ENCODE measurements at regions not wholly inside any gene's neighbourhood (a gene's known extent, or its start where the extent isn't known, plus 50 kb on each side); places are given as distances from the start of the nearest gene placed in this dataset.

GRCh38 chr11:128391811-128392210 lies 195.5 kb downstream of the ETS1 start:
- Mint-ChIP-seq H3K27ac (ENCODE audit: unreplicated experiment) (no peak overlapping the region), H3K36me3 (ENCODE audit: low read depth) (no peaks in the 10 kb centered on the region), H3K27me3 (ENCODE audit: low read depth) (no peaks in the 10 kb centered on the region), H3K4me3 (no peak overlapping the region), H3K4me1 (peaks cover 34% of the 10 kb centered on the region), H3K9me3 (peaks cover 3% of the 10 kb centered on the region)
- no peak for TF ChIP-seq CTCF (conservative IDR thresholded peaks at IDR 0.05)
- DNase-seq (ENCODE audit: low read depth, low spot score) = no peak

GRCh38 chr11:128390246-128390645 lies 197.1 kb downstream of the ETS1 start:
- Mint-ChIP-seq H3K9me3 (no peaks in the 10 kb centered on the region), H3K27me3 (ENCODE audit: low read depth) (no peaks in the 10 kb centered on the region), H3K4me3 (no peak overlapping the region), H3K27ac (ENCODE audit: unreplicated experiment) (no peak overlapping the region), H3K36me3 (ENCODE audit: low read depth) (no peaks in the 10 kb centered on the region), H3K4me1 (peaks cover 34% of the 10 kb centered on the region)
- TF ChIP-seq CTCF (conservative IDR thresholded peaks at IDR 0.05) = no peak
- DNase-seq (ENCODE audit: low read depth, low spot score) = no peak

GRCh38 chr11:128389461-128389976 lies 197.8 kb downstream of the ETS1 start:
- Mint-ChIP-seq H3K27ac (ENCODE audit: unreplicated experiment) (peak overlapping the region; percentile 72), H3K4me3 (peak overlapping the region; percentile 9), H3K36me3 (ENCODE audit: low read depth) (no peaks in the 10 kb centered on the region), H3K9me3 (no peaks in the 10 kb centered on the region), H3K4me1 (peaks cover 34% of the 10 kb centered on the region), H3K27me3 (ENCODE audit: low read depth) (no peaks in the 10 kb centered on the region)
- DNase-seq (ENCODE audit: low read depth, low spot score) = peak; percentile 33
- TF ChIP-seq CTCF (conservative IDR thresholded peaks at IDR 0.05) = no peak

- TF ChIP-seq CTCF (conservative IDR thresholded peaks at IDR 0.05) = no peak
- H3K4me1 Mint-ChIP-seq = peaks cover 34% of the 10 kb centered on the region
- DNase-seq (ENCODE audit: low read depth, low spot score) = no peak
- no peaks in the 10 kb centered on the region for H3K27me3 Mint-ChIP-seq (ENCODE audit: low read depth)
- no peak overlapping the region for H3K27ac Mint-ChIP-seq (ENCODE audit: unreplicated experiment)
- no peaks in the 10 kb centered on the region for H3K36me3 Mint-ChIP-seq (ENCODE audit: low read depth)
- no peaks in the 10 kb centered on the region for H3K9me3 Mint-ChIP-seq
- H3K4me3 Mint-ChIP-seq = no peak overlapping the region
These were observed 199.0 kb downstream of the ETS1 start for GRCh38 chr11:128388206-128388815.

- no peak overlapping the region for H3K4me3 Mint-ChIP-seq
- H3K27ac Mint-ChIP-seq (ENCODE audit: unreplicated experiment) = no peak overlapping the region
- no peak for DNase-seq (ENCODE audit: low read depth, low spot score)
- no peak for TF ChIP-seq CTCF (conservative IDR thresholded peaks at IDR 0.05)
- H3K9me3 Mint-ChIP-seq = peaks cover 12% of the 10 kb centered on the region
- no peaks in the 10 kb centered on the region for H3K4me1 Mint-ChIP-seq
- H3K36me3 Mint-ChIP-seq (ENCODE audit: low read depth) = peaks cover 11% of the 10 kb centered on the region
- no peaks in the 10 kb centered on the region for H3K27me3 Mint-ChIP-seq (ENCODE audit: low read depth)
These were observed 207.5 kb downstream of the ETS1 start for GRCh38 chr11:128379587-128380580.

Measured in neural crest cell (in vitro differentiated cells).